NCI-H2196 (cell line): ENCODE measurements at regions not wholly inside any gene's neighbourhood (a gene's known extent, or its start where the extent isn't known, plus 50 kb on each side); places are given as distances from the start of the nearest gene placed in this dataset.

ENCODE experiments used
- DNase-seq: peaks from one replicate; lab custom pipeline; 2025; ENCODE audit not compliant: unreplicated experiment; lab: John Stamatoyannopoulos, UW

DNA sequence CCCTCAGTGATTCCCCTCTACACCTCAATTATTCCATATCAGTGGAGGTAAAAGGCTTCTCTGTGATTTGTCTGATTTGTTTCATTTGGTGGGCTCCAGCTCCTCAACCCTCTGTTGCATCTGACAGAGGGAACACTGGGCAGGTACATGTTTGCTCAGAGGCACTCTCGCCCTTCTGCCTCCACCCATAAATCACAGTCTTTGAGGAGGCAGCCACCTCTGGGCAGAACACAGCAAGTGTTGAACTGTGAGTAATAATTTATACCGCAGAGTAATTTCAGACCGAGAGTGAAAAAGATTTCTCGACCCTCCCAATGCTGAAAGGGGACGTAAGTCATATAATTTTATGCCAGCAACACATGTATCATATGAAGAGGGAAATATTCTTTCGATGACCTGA is 330.1 kb upstream of the PBX1 start:
- DNase-seq, result no peak

- no peak for DNase-seq
Measured at GRCh38 chr1:164233149-164233548, 325.8 kb upstream of the PBX1 start.

GRCh38 chr1:164240081-164240480 is 318.9 kb upstream of the PBX1 start:
- DNase-seq, result no peak

- no peak for DNase-seq
Measured at GRCh38 chr1:164250365-164250764, 308.6 kb upstream of the PBX1 start.

GRCh38 chr1:164256456-164256855 is 302.5 kb upstream of the PBX1 start:
- DNase-seq, result no peak

GRCh38 chr1:164261691-164262240 is 297.2 kb upstream of the PBX1 start:
- peak; percentile 4 for DNase-seq

DNA sequence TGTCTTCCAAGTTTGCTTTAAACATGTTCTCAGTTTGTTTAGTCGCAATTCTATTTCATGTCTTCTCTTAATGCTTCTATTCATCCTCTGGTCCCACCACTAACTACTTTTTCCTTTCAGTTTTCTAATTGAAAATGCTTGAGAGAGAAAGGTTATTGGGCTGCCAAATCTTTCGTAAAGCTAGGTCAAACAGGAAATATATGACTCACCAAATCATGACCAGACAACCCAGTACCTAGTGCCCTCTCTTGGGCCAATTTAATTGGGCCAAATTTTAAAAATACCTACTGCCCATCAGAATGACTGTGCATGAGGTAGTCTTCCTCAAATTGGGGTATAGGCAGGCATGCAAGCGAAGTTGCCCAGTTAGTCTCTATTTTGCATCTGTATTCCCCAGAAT is 295.4 kb upstream of the PBX1 start:
- no peak for DNase-seq

DNA sequence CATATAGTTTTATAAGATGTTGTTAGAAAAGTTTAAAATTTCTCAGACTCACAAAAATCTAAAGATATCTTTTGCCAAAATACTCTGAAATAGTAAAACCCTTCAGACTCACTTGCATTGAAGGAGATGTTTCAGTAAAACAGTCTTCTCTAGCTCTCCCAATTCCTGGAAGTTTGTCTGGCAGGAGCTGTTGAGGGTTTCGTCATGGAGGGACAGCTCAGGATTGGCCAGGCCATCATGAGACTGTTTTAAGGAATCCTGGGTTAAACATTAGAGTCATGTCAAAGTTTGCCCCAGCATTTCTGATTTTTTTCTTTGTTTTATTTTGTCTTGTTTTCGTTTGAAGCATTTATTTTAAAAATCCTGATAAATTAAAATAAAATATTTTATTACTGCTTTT is 293.8 kb upstream of the PBX1 start:
- no peak for DNase-seq

DNA sequence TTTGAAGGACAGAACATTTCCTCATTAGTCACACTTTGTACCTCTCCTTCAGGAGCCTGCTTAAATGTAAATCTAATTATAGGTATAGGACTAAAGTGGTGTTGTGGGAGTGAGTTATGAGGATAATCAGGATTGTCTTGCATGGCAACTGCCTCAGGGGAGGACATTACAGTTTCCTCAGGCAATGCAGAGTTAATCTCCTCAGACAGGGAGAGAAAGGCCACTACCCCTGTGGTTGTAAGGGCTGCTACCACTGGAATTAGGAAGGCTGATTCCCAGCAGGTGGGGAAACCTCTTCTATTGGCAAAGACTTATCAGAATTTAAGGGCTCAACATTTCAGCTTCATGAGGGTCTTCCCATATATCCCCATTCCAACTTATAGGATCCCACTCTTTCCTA is 286.8 kb upstream of the PBX1 start:
- DNase-seq, result no peak

GRCh38 chr1:164296172-164296571 is 262.8 kb upstream of the PBX1 start:
- no peak for DNase-seq

GRCh38 chr1:164308101-164308500 is 250.9 kb upstream of the PBX1 start:
- no peak for DNase-seq

GRCh38 chr1:164310166-164310565 is 248.8 kb upstream of the PBX1 start:
- no peak for DNase-seq

GRCh38 chr1:164311377-164311776 is 247.6 kb upstream of the PBX1 start:
- DNase-seq, result no peak

GRCh38 chr1:164320790-164321731 is 237.9 kb upstream of the PBX1 start:
- DNase-seq, result no peak

DNA sequence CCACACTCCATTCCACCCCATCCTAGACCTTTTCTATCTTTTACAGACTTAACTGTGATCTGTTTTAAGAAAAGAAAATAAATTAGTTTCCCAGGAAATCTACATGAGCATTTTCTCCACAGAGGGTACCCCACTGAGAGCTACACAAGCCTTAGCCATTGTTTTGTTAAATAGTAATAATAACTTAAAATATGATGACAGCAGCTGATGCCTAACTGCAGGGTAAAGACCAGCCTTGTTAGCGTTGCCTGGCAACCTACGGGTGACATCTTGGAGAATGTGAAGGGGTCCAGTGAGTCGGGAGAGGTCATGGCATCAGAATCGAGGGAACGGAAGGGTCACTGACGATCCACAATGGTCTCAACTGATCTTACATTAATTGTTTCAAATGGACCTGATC is 233.2 kb upstream of the PBX1 start:
- no peak for DNase-seq

- DNase-seq, result no peak
Measured at GRCh38 chr1:164333387-164333786, 225.6 kb upstream of the PBX1 start.

DNA sequence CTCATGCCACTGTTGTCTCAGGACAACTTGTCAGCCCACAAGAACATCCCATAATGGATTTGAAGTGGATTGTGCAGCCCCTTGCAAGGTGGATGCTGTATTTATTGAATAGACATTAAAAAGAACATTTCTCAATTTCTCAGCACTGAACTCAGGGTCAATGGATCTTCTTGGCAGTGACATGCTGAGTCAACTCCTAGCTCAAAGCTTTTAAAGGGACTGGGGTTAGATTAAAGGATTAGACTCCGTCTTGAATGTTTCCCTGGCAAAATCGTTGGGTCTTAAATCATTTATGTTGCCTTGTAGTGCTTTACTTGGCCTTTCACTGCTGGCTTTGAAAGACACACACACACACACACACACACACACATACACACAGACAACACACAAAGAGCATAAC is 221.6 kb upstream of the PBX1 start:
- no peak for DNase-seq

DNA sequence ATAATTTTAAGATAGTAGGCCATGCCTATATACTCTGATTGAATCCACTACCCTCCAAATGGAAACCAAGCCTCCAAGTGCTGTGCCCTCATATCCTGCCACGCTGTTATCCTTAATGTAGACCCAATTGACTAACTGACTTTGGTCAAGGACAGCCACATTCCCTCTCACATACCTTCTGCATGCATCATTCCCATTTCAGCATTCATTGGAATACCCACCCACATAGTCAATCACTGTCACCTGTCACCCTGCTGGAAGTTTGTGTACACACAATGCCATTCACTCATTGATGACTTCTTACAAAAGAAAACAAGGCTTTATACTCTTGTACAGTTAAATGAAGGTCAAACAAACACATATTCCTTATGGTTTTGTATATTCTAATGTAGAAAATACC is 221.1 kb upstream of the PBX1 start:
- no peak for DNase-seq

GRCh38 chr1:164343189-164343588 is 215.8 kb upstream of the PBX1 start:
- DNase-seq, result no peak

DNA sequence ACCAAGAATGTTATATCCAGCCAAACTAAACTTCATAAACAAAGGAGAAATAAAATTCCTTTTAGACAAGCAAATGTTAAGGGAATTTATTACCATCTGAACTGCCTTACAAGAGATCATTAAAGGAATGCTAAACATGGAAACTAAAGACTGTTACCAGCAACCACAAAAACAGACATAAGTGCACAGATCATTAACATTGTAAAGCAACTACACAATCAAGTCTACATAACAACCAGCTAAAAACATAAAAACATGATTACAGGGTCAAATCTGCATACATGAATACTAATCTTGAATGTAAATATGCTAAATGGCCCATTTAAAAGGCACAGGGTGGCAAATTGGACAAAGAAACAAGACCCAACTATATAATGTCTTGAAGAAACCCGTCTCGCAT is 211.0 kb upstream of the PBX1 start:
- DNase-seq, result no peak

- no peak for DNase-seq
Measured at GRCh38 chr1:164356511-164356910, 202.5 kb upstream of the PBX1 start.

DNA sequence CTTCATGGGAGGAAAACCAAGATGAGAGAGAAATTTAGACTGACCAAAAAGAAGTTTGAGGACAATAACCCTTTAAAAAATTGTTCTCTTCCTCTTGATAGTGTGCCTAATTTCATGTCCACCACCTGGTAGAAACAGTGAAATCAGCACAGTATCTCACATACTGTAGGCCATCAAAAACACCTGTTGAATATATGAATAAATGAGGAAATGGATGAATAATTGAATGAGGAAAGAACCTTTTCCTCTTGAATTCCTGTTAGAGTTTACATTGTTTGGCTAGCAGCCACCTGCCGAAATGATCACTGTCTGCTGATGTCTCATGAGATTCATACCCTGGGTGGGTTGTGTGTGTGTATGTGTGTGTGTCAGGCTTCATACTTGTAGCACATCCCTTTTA is 198.7 kb upstream of the PBX1 start:
- DNase-seq, result no peak

- no peak for DNase-seq
Measured at GRCh38 chr1:164361927-164362326, 197.1 kb upstream of the PBX1 start.
